Loucy (cell line): ENCODE measurements at regions not wholly inside any gene's neighbourhood (a gene's known extent, or its start where the extent isn't known, plus 50 kb on each side); places are given as distances from the start of the nearest gene placed in this dataset.

ENCODE experiments used
- EZH2phosphoT487 ChIP-seq: fragments of 200-600 bp; IDR thresholded peaks from 2 replicates; pipeline ENCODE4 v1.6.1; 2018; ENCODE audit warnings: antibody characterized with exemption, mild to moderate bottlenecking, moderate library complexity, borderline replicate concordance
- TF ChIP-seq, protein P1 (sequence below): fragments of 200-600 bp; sonication (generic); conservative IDR thresholded peaks from 2 replicates; pipeline ENCODE4 v1.5.1; 2014; ENCODE audit warnings: mild to moderate bottlenecking, antibody characterized with exemption, low read length

DNA sequence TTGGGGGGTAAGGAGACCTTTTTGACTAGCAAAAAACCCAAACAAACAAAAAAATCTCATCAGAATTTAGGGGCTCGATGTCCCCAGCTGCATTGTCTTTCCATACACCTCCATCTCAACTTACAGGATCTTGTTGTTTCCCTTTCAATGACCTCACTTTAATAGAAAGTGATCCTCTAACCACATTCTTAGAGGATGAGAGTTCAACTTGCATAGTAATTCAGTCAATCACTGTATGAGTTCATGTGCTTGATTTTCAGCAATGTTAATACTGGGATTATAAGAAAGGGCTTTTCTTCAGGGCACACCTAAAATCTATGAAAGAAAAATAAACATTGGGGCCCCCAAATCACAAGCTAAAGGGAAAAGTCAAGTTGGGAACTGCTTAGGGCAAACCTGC lies 1512.0 kb downstream of the SLITRK1 start:
- TF ChIP-seq, protein P1, sequence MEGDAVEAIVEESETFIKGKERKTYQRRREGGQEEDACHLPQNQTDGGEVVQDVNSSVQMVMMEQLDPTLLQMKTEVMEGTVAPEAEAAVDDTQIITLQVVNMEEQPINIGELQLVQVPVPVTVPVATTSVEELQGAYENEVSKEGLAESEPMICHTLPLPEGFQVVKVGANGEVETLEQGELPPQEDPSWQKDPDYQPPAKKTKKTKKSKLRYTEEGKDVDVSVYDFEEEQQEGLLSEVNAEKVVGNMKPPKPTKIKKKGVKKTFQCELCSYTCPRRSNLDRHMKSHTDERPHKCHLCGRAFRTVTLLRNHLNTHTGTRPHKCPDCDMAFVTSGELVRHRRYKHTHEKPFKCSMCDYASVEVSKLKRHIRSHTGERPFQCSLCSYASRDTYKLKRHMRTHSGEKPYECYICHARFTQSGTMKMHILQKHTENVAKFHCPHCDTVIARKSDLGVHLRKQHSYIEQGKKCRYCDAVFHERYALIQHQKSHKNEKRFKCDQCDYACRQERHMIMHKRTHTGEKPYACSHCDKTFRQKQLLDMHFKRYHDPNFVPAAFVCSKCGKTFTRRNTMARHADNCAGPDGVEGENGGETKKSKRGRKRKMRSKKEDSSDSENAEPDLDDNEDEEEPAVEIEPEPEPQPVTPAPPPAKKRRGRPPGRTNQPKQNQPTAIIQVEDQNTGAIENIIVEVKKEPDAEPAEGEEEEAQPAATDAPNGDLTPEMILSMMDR, result no peak
- TF ChIP-seq EZH2phosphoT487, result no peak
